Bronchial epithelial cell (primary cell): ENCODE measurements at regions not wholly inside any gene's neighbourhood (a gene's known extent, or its start where the extent isn't known, plus 50 kb on each side); places are given as distances from the start of the nearest gene placed in this dataset.

Source experiments
- DNase-seq: peaks from one replicate; pipeline ENCODE4 v3.0.0-alpha.2; 2010; ENCODE audit warnings: low read depth
- FAIRE-seq: peaks from 2 replicates; lab custom pipeline; 2011; peaks lifted over from hg19 to GRCh38; lab: Jason Lieb, UNC
- H3K27me3 ChIP-seq: 2 replicates; pipeline ENCODE4 v1.5.1; 2011; ENCODE audit warnings: low read length; ENCODE audit not compliant: control insufficient read depth, insufficient read depth
- H3K36me3 ChIP-seq: 2 replicates; pipeline ENCODE4 v1.5.1; 2011; ENCODE audit warnings: low read length; ENCODE audit not compliant: control insufficient read depth, insufficient read depth
- H3K4me3 ChIP-seq: 2 replicates; pipeline ENCODE4 v1.5.1; 2011; ENCODE audit warnings: mild to moderate bottlenecking, low read depth, low read length, control low read depth
- CTCF ChIP-seq: IDR thresholded peaks from 2 replicates; pipeline ENCODE4 v1.5.1; 2011; ENCODE audit warnings: mild to moderate bottlenecking, moderate library complexity, low read length, control low read depth, inconsistent platforms; ENCODE audit not compliant: insufficient read depth, severe bottlenecking

GRCh38 chr17:5672141-5672540 lies 87.8 kb upstream of the NLRP1 start:
- Histone ChIP-seq H3K27me3 (no peaks in the 10 kb centered on the region), H3K4me3 (no peak overlapping the region), H3K36me3 (no peaks in the 10 kb centered on the region)
- no peak for DNase-seq
- no peak for TF ChIP-seq CTCF
- no peak for FAIRE-seq

GRCh38 chr17:5672815-5673430 lies 88.6 kb upstream of the NLRP1 start:
- Histone ChIP-seq H3K4me3 (no peak overlapping the region), H3K36me3 (no peaks in the 10 kb centered on the region), H3K27me3 (no peaks in the 10 kb centered on the region)
- FAIRE-seq (no peak), DNase-seq (no peak)
- TF ChIP-seq CTCF = no peak

GRCh38 chr17:5675625-5676421 lies 91.5 kb upstream of the NLRP1 start:
- H3K36me3 ChIP-seq = no peaks in the 10 kb centered on the region
- TF ChIP-seq CTCF = no peak
- H3K4me3 ChIP-seq = no peak overlapping the region
- FAIRE-seq = peak; percentile 66
- no peaks in the 10 kb centered on the region for H3K27me3 ChIP-seq
- DNase-seq = no peak

GRCh38 chr17:5677620-5678019 lies 93.3 kb upstream of the NLRP1 start:
- H3K27me3 ChIP-seq = no peaks in the 10 kb centered on the region
- TF ChIP-seq CTCF = no peak
- no peak overlapping the region for H3K4me3 ChIP-seq
- H3K36me3 ChIP-seq = no peaks in the 10 kb centered on the region
- FAIRE-seq = no peak
- no peak for DNase-seq

GRCh38 chr17:5678171-5678570 lies 93.9 kb upstream of the NLRP1 start:
- TF ChIP-seq CTCF = no peak
- no peak for DNase-seq
- Histone ChIP-seq H3K36me3 (no peaks in the 10 kb centered on the region), H3K27me3 (peaks cover under 1% of the 10 kb centered on the region), H3K4me3 (no peak overlapping the region)
- no peak for FAIRE-seq
